BLaER1 treated with 17β-estradiol and CSF1 and Interleukin-3, amounts not matched to agents 10 nM and 100 nM (cell line): ENCODE measurements at regions not wholly inside any gene's neighbourhood (a gene's known extent, or its start where the extent isn't known, plus 50 kb on each side); places are given as distances from the start of the nearest gene placed in this dataset.

Source experiments
- H3K27ac ChIP-seq, 11 experiments: shearing (Covaris generic); formaldehyde crosslinking; 2 replicates each; pipeline ENCODE4 v1.8.1; 2022
- H3K27me3 ChIP-seq, 11 experiments: shearing (Covaris generic); formaldehyde crosslinking; 2 replicates each; pipeline ENCODE4 v1.8.1; 2022
- H3K36me3 ChIP-seq, 11 experiments: shearing (Covaris generic); formaldehyde crosslinking; 2 replicates each; pipeline ENCODE4 v1.8.1; 2022
- H3K4me1 ChIP-seq, 10 experiments: shearing (Covaris generic); formaldehyde crosslinking; 2 replicates each; pipeline ENCODE4 v1.8.1; 2022
- H3K4me2 ChIP-seq, 11 experiments: shearing (Covaris generic); formaldehyde crosslinking; 2 replicates each; pipeline ENCODE4 v1.8.1; 2022
- H3K4me3 ChIP-seq, 10 experiments: shearing (Covaris generic); formaldehyde crosslinking; 2 replicates each; pipeline ENCODE4 v1.8.1; 2022
- H3K9ac ChIP-seq, 11 experiments: shearing (Covaris generic); formaldehyde crosslinking; 2 replicates each; pipeline ENCODE4 v1.8.1; 2022
- H3K9me3 ChIP-seq, 11 experiments: shearing (Covaris generic); formaldehyde crosslinking; replicated peaks in 1 of 11; 2 replicates each; pipeline ENCODE4 v1.8.1; 2022
- H4K20me1 ChIP-seq, 11 experiments: shearing (Covaris generic); formaldehyde crosslinking; 2 replicates each; pipeline ENCODE4 v1.8.1; 2022
- Cebpa-rat ChIP-seq, 11 experiments: shearing (Covaris generic); IDR thresholded peaks; 2 replicates each; pipeline ENCODE4 v1.8.1; 2022

GRCh38 chr1:108041360-108042142 is 76.6 kb upstream of the VAV3 start:
- Histone ChIP-seq H3K4me2 (peak overlapping the region in 6 of 11 experiments; percentile 6 to 61 (median 38); a peak in 8 of 22 replicates), H3K9ac (no peak overlapping the region), H3K4me1 (peaks cover 18 to 66% (median 35%) of the 10 kb centered on the region in 10 experiments), H4K20me1 (no peaks in the 10 kb centered on the region), H3K9me3 (peaks cover 0 to 26% (median under 1%) of the 10 kb centered on the region in 11 experiments; a peak in 8 of 22 replicates), H3K36me3 (no peaks in the 10 kb centered on the region), H3K4me3 (no peak overlapping the region), H3K27ac (no peak overlapping the region), H3K27me3 (no peaks in the 10 kb centered on the region)
- no peak for TF ChIP-seq Cebpa-rat (IDR thresholded peaks at IDR 0.05)

- Histone ChIP-seq H3K9ac (no peak overlapping the region), H3K27ac (peak overlapping the region in 2 of 11 experiments; percentile 24 to 41; a peak in 4 of 22 replicates), H3K4me1 (peaks cover 7 to 49% (median 15%) of the 10 kb centered on the region in 10 experiments), H3K4me2 (peak overlapping the region in 3 of 11 experiments; percentile 5 to 70 (median 49); a peak in 4 of 22 replicates), H3K4me3 (no peak overlapping the region), H4K20me1 (no peaks in the 10 kb centered on the region), H3K9me3 (peaks cover 0 to 3% (median 0%) of the 10 kb centered on the region in 11 experiments; a peak in 3 of 22 replicates), H3K36me3 (no peaks in the 10 kb centered on the region), H3K27me3 (no peaks in the 10 kb centered on the region)
- no peak for TF ChIP-seq Cebpa-rat (IDR thresholded peaks at IDR 0.05)
These were observed 73.8 kb upstream of the VAV3 start for GRCh38 chr1:108038653-108039236.

GRCh38 chr1:108036796-108037562 is 72.0 kb upstream of the VAV3 start:
- TF ChIP-seq Cebpa-rat (IDR thresholded peaks at IDR 0.05): no peak
- H3K4me2 ChIP-seq: no peak overlapping the region
- H3K4me1 ChIP-seq: peaks cover 0 to 35% (median 7%) of the 10 kb centered on the region in 10 experiments; a peak in 10 of 20 replicates
- H4K20me1 ChIP-seq: no peaks in the 10 kb centered on the region
- H3K36me3 ChIP-seq: no peaks in the 10 kb centered on the region
- no peaks in the 10 kb centered on the region for H3K27me3 ChIP-seq
- no peak overlapping the region for H3K4me3 ChIP-seq
- H3K9ac ChIP-seq: no peak overlapping the region
- 0 out of 22 replicates have a peak, but pooled peaks cover 0 to 3% (median 0%) of the 10 kb centered on the region in 11 experiments for H3K9me3 ChIP-seq
- H3K27ac ChIP-seq: no peak overlapping the region

GRCh38 chr1:108034396-108034795 is 69.4 kb upstream of the VAV3 start:
- no peaks in the 10 kb centered on the region for H3K27me3 ChIP-seq
- H4K20me1 ChIP-seq: no peaks in the 10 kb centered on the region
- H3K4me3 ChIP-seq: no peak overlapping the region
- H3K36me3 ChIP-seq: no peaks in the 10 kb centered on the region
- peaks cover 0 to 17% (median 6%) of the 10 kb centered on the region in 10 experiments; a peak in 17 of 20 replicates for H3K4me1 ChIP-seq
- H3K9me3 ChIP-seq: peaks cover 0 to 8% (median 0%) of the 10 kb centered on the region in 11 experiments; a peak in 6 of 22 replicates
- no peak for TF ChIP-seq Cebpa-rat (IDR thresholded peaks at IDR 0.05)
- H3K27ac ChIP-seq: no peak overlapping the region
- no peak overlapping the region for H3K4me2 ChIP-seq
- H3K9ac ChIP-seq: no peak overlapping the region

GRCh38 chr1:108033550-108033951 is 68.6 kb upstream of the VAV3 start:
- TF ChIP-seq Cebpa-rat (IDR thresholded peaks at IDR 0.05): peak in 4 of 11 experiments; percentile 47 to 78 (median 59); a peak in 4 of 22 replicates
- Histone ChIP-seq H3K4me1 (peaks cover 8 to 19% (median 14%) of the 10 kb centered on the region in 10 experiments), H4K20me1 (no peaks in the 10 kb centered on the region), H3K4me3 (no peak overlapping the region), H3K9ac (no peak overlapping the region), H3K27me3 (no peaks in the 10 kb centered on the region), H3K27ac (no peak overlapping the region), H3K9me3 (peaks cover 0 to 8% (median 0%) of the 10 kb centered on the region in 11 experiments; a peak in 6 of 22 replicates), H3K4me2 (no peak overlapping the region), H3K36me3 (no peaks in the 10 kb centered on the region)

GRCh38 chr1:108028841-108029388 is 63.9 kb upstream of the VAV3 start:
- H3K27me3 ChIP-seq: no peaks in the 10 kb centered on the region
- TF ChIP-seq Cebpa-rat (IDR thresholded peaks at IDR 0.05): no peak
- peaks cover 25 to 51% (median 35%) of the 10 kb centered on the region in 10 experiments for H3K4me1 ChIP-seq
- H3K4me3 ChIP-seq: no peak overlapping the region
- no peak overlapping the region for H3K27ac ChIP-seq
- no peak overlapping the region for H3K9ac ChIP-seq
- no peaks in the 10 kb centered on the region for H4K20me1 ChIP-seq
- H3K36me3 ChIP-seq: no peaks in the 10 kb centered on the region
- peak overlapping the region; percentile 20 to 90 (median 62); a peak in 17 of 22 replicates for H3K4me2 ChIP-seq
- H3K9me3 ChIP-seq: peaks cover 15 to 32% (median 24%) of the 10 kb centered on the region in 11 experiments; a peak in 20 of 22 replicates

- H3K4me3 ChIP-seq: peak overlapping the region in 1 of 10 experiments; percentile 26; a peak in 2 of 20 replicates
- peaks cover 25 to 51% (median 35%) of the 10 kb centered on the region in 10 experiments for H3K4me1 ChIP-seq
- no peaks in the 10 kb centered on the region for H3K27me3 ChIP-seq
- H3K9ac ChIP-seq: peak overlapping the region in 1 of 11 experiments; percentile 7; a peak in 1 of 22 replicates
- H3K27ac ChIP-seq: peak overlapping the region in 4 of 11 experiments; percentile 10 to 26 (median 12); a peak in 4 of 22 replicates
- no peaks in the 10 kb centered on the region for H4K20me1 ChIP-seq
- no peak for TF ChIP-seq Cebpa-rat (IDR thresholded peaks at IDR 0.05)
- H3K36me3 ChIP-seq: no peaks in the 10 kb centered on the region
- peak overlapping the region; percentile 52 to 90 (median 69) for H3K4me2 ChIP-seq
- H3K9me3 ChIP-seq: peaks cover 19 to 40% (median 31%) of the 10 kb centered on the region in 11 experiments
These were observed 62.4 kb upstream of the VAV3 start for GRCh38 chr1:108027389-108027788.

- Histone ChIP-seq H3K36me3 (no peaks in the 10 kb centered on the region), H3K9ac (peak overlapping the region in 3 of 11 experiments; percentile 62 to 71 (median 68); a peak in 3 of 22 replicates), H3K27me3 (no peaks in the 10 kb centered on the region), H3K4me3 (no peak overlapping the region), H4K20me1 (no peaks in the 10 kb centered on the region), H3K27ac (peak overlapping the region in 6 of 11 experiments; percentile 66 to 86 (median 82); a peak in 12 of 22 replicates), H3K4me1 (peaks cover 15 to 37% (median 34%) of the 10 kb centered on the region in 10 experiments), H3K9me3 (peaks cover 18 to 60% (median 47%) of the 10 kb centered on the region in 11 experiments; a peak in 21 of 22 replicates), H3K4me2 (peak overlapping the region in 8 of 11 experiments; percentile 10 to 89 (median 59); a peak in 14 of 22 replicates)
- TF ChIP-seq Cebpa-rat (IDR thresholded peaks at IDR 0.05): no peak
These were observed 52.7 kb upstream of the VAV3 start for GRCh38 chr1:108017698-108018097.
